ENCODE measurements at regions not wholly inside any gene's neighbourhood (a gene's known extent, or its start where the extent isn't known, plus 50 kb on each side); places are given as distances from the start of the nearest gene placed in this dataset.
A peak's percentile ranks its signal among the peaks of the same experiment; 100 is the strongest.

DNA sequence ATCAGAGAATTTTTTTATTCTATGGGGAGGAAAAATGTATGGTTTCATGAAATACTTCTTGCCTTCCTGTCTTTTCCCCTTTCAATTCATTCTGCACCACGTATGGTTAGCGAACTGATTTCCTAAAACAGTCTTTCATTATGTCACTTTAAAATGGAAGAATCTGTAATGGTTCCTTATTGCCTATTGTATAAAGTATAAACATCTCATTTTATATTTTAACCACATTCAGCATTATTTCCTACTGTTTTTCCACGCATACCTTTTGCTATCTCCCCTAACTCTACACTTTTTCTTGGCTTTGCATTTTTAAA lies 232.3 kb upstream of the B3GALT2 start:
- WGBS (ENCODE audit: missing lambda C conversion rate), result 72% methylated on average over 3 of the region's 3 CpGs
- no peaks in the 10 kb centered on the region for H3K9me3 ChIP-seq
- peak overlapping the region in 1 of 2 experiments; percentile 2; a peak in 1 of 6 replicates for H3K27ac ChIP-seq
- FAIRE-seq, result no peak
- peaks cover 6% of the 10 kb centered on the region; the same call in 1 of the 3 replicates for H3K4me1 ChIP-seq
- TF ChIP-seq RCOR1 (IDR thresholded peaks at IDR 0.05; ENCODE audit: low read depth, low read length) (no peak), JUNB (IDR thresholded peaks at IDR 0.05) (no peak), SMC3 (IDR thresholded peaks at IDR 0.05) (no peak), MAFK (IDR thresholded peaks at IDR 0.05; ENCODE audit: partially characterized antibody) (peak; percentile 28), KDM5A (IDR thresholded peaks at IDR 0.05) (no peak), SREBF2 (IDR thresholded peaks at IDR 0.05) (no peak), HOXA7 (CRISPR knock-in tag; IDR thresholded peaks at IDR 0.05) (no peak), BHLHE40 (IDR thresholded peaks at IDR 0.05; ENCODE audit: low read depth, low read length) (no peak), CHD2 (IDR thresholded peaks at IDR 0.05; ENCODE audit: low read length, partially characterized antibody) (no peak)
- H3K4me3 ChIP-seq, result no peak overlapping the region
- DNase-seq (ENCODE audit: low read depth in 1 of 2, low spot score in 1 of 2), result no peak
- POLR2A ChIA-PET, result no interaction called here
- peak overlapping the region; percentile 56 for H3K4me2 ChIP-seq
- no peak for ATAC-seq
- CTCF ChIA-PET, result no interaction called here

DNA sequence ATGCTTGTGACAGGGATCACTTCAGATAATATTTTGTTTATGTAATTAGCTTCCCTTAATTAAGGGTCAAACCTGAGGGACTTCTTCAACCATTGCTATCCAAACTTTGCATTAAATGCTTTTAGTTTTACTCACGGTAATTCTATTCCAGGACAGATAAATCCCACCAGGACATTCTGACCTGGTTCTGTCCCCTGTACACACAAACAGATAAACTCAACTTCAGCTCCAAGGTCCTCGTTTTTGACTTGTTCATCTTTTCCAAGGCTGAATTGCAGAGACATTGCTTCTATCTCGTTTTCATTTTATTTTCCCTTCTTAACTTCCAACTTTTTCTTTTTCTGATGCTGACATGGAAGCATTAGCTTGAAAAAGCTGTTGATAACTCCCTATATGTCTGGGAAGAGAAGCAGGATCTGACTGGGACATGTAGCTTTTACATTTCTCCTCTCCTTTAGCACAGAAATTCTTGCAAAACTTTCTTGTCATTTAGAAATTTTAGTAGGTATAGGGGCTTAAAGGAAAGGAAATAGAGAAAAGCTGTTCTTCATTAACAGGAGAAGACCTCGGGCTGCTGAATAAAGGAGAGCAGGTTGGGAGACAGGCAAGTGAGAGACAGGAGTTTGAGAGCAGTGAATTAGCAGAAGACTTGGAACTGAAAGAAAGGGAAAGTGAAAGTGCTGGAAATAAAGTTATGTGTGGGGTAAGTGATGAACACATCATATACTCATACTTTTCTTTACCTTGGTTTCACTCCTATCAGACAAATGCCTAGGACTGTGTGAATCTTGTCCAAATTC lies 231.7 kb upstream of the B3GALT2 start:
- WGBS (ENCODE audit: missing lambda C conversion rate), result 32% methylated on average over 4 of the region's 4 CpGs
- ChIA-PET CTCF (interaction anchor here (1.0 kb wide), 1 partner anchor 10 kb away, joined by 4 read pairs; no protein-coding TSS in a partner anchor), POLR2A (no interaction called here)
- Histone ChIP-seq H3K4me3 (no peak overlapping the region), H3K4me1 (peaks cover 6% of the 10 kb centered on the region; the same call in 1 of the 3 replicates), H3K9me3 (no peaks in the 10 kb centered on the region), H3K27ac (peak overlapping the region; percentile 2 to 35; a peak in 3 of 6 replicates), H3K4me2 (peak overlapping the region; percentile 56)
- TF ChIP-seq CHD4 (IDR thresholded peaks at IDR 0.05; ENCODE audit: borderline replicate concordance) (no peak), ZSCAN20 (CRISPR knock-in tag; IDR thresholded peaks at IDR 0.05) (no peak), SMC3 (IDR thresholded peaks at IDR 0.05) (no peak)
- no peak for FAIRE-seq
- DNase-seq (ENCODE audit: low read depth in 1 of 2, low spot score in 1 of 2), result no peak
- peak; percentile 30 to 54; a peak in 2 of 6 replicates for ATAC-seq

DNA sequence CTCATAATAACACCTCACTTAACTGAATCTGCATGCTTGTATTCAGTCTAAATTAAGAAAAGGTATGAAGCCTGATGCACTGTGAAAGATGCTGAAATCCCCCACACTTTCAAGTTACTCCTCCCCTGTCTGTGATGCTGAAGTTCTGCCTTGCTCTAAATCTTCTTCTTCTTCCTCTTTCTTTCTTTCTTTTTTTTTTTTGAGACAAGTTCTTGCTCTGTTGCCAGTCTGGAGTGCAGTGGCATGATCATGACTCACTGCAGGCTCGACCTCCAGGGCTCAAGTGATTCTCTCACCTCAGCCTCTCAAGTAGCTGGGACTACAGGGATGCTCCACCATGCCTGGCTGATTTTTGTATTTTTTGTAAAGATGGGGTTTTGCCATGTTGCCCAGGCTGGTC lies 231.0 kb upstream of the B3GALT2 start:
- FAIRE-seq (no peak), DNase-seq (ENCODE audit: low read depth in 1 of 2, low spot score in 1 of 2) (peak in 1 of 2 experiments; percentile 11), ATAC-seq (peak in 1 of 2 experiments; percentile 48; a peak in 2 of 6 replicates)
- Histone ChIP-seq H3K4me3 (no peak overlapping the region), H3K27ac (peak overlapping the region in 1 of 2 experiments; percentile 35; a peak in 1 of 6 replicates), H3K4me1 (peaks cover 6% of the 10 kb centered on the region; the same call in 1 of the 3 replicates), H3K9me3 (no peaks in the 10 kb centered on the region), H3K4me2 (peak overlapping the region; percentile 56; the same call in 2 of the 3 replicates)
- POLR2A ChIA-PET, result no interaction called here
- WGBS (ENCODE audit: missing lambda C conversion rate), result 29% methylated on average over 1 of the region's 1 CpG
- TF ChIP-seq JUNB (IDR thresholded peaks at IDR 0.05) (no peak), NR3C1 (IDR thresholded peaks at IDR 0.05) (no peak), MAZ (IDR thresholded peaks at IDR 0.05; ENCODE audit: borderline replicate concordance, low read depth, low read length) (no peak), POLR2AphosphoS2 (conservative IDR thresholded peaks at IDR 0.05; ENCODE audit: low read length) (no peak), NPAS2 (CRISPR knock-in tag; IDR thresholded peaks at IDR 0.05; ENCODE audit: borderline replicate concordance) (no peak), MAFK (IDR thresholded peaks at IDR 0.05; ENCODE audit: partially characterized antibody) (no peak), ZSCAN20 (CRISPR knock-in tag; IDR thresholded peaks at IDR 0.05) (no peak), CHD2 (IDR thresholded peaks at IDR 0.05; ENCODE audit: low read length, partially characterized antibody) (no peak), EP300 (IDR thresholded peaks at IDR 0.05) (no peak), MYC (IDR thresholded peaks at IDR 0.05; ENCODE audit: borderline replicate concordance, low read length) (no peak), CBX2 (IDR thresholded peaks at IDR 0.05; ENCODE audit: borderline replicate concordance, low read depth) (no peak), KDM5A (IDR thresholded peaks at IDR 0.05) (no peak), RFX5 (IDR thresholded peaks at IDR 0.05) (no peak), RARB (CRISPR knock-in tag; IDR thresholded peaks at IDR 0.05) (no peak), FOXS1 (CRISPR knock-in tag; IDR thresholded peaks at IDR 0.05) (no peak)
- TF ChIP-seq, protein P1, sequence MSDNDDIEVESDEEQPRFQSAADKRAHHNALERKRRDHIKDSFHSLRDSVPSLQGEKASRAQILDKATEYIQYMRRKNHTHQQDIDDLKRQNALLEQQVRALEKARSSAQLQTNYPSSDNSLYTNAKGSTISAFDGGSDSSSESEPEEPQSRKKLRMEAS (IDR thresholded peaks at IDR 0.05), result no peak
- TF ChIP-seq, protein P2, sequence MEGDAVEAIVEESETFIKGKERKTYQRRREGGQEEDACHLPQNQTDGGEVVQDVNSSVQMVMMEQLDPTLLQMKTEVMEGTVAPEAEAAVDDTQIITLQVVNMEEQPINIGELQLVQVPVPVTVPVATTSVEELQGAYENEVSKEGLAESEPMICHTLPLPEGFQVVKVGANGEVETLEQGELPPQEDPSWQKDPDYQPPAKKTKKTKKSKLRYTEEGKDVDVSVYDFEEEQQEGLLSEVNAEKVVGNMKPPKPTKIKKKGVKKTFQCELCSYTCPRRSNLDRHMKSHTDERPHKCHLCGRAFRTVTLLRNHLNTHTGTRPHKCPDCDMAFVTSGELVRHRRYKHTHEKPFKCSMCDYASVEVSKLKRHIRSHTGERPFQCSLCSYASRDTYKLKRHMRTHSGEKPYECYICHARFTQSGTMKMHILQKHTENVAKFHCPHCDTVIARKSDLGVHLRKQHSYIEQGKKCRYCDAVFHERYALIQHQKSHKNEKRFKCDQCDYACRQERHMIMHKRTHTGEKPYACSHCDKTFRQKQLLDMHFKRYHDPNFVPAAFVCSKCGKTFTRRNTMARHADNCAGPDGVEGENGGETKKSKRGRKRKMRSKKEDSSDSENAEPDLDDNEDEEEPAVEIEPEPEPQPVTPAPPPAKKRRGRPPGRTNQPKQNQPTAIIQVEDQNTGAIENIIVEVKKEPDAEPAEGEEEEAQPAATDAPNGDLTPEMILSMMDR (IDR thresholded peaks at IDR 0.05), result no peak
- TF ChIP-seq, protein P3, sequence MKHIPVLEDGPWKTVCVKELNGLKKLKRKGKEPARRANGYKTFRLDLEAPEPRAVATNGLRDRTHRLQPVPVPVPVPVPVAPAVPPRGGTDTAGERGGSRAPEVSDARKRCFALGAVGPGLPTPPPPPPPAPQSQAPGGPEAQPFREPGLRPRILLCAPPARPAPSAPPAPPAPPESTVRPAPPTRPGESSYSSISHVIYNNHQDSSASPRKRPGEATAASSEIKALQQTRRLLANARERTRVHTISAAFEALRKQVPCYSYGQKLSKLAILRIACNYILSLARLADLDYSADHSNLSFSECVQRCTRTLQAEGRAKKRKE (CRISPR knock-in tag; IDR thresholded peaks at IDR 0.05; ENCODE audit: low read depth), result no peak
- TF ChIP-seq, protein P4, sequence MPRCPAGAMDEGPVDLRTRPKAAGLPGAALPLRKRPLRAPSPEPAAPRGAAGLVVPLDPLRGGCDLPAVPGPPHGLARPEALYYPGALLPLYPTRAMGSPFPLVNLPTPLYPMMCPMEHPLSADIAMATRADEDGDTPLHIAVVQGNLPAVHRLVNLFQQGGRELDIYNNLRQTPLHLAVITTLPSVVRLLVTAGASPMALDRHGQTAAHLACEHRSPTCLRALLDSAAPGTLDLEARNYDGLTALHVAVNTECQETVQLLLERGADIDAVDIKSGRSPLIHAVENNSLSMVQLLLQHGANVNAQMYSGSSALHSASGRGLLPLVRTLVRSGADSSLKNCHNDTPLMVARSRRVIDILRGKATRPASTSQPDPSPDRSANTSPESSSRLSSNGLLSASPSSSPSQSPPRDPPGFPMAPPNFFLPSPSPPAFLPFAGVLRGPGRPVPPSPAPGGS (IDR thresholded peaks at IDR 0.05), result no peak
- CTCF ChIA-PET, result interaction anchor here (1.0 kb wide), 1 partner anchor 10 kb away, joined by 4 read pairs; no protein-coding TSS in a partner anchor

Measured in A549 (cell line).